ENCODE measurements at regions not wholly inside any gene's neighbourhood (a gene's known extent, or its start where the extent isn't known, plus 50 kb on each side); places are given as distances from the start of the nearest gene placed in this dataset.

DNA sequence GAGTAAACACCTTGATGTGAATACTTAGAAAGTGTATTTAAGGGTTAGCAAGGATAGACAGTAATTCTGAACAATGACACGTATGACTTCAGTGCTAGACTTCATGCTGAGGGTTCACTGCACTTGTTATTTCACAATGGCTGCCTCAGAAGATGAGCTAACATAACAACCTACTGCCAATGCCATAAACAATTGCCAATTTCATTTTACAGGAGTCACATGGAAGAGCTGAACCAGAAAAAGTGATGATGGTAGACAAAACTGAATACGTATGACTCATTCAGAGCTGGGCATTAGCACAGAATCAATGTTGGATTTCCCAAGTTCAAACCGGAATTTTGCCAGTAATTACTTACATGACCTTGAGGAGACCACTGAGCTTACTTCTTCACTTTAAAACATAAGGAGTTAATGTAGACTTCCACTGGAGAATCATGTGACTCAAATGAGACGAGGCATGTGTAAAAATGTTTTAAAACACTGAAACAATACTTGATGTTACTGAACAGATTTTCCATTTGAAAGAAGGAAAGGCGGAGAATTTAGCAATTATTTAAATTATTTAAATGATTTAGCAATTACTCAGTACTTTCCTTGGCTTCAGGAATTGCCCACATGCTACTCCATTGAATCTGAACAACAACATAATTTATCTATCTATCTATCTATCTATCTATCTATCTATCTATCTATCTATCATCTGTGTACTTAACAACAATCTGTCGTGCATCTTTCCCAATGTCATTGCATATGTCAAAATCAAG is 868.5 kb upstream of the SLIT2 start:
- Histone ChIP-seq H3K14ac (ENCODE audit: low read length) (no peak overlapping the region), H3K27ac (ENCODE audit: low read depth, low read length) (no peak overlapping the region), H3K36me3 (ENCODE audit: control insufficient read depth in 1 of 2, insufficient read depth in 2 of 2, low read length in 2 of 2) (no peaks in the 10 kb centered on the region), H3K4ac (ENCODE audit: low read depth, low read length) (no peak overlapping the region), H2AFZ (ENCODE audit: insufficient read depth, low read length, poor library complexity) (no peak overlapping the region), H2BK5ac (ENCODE audit: low read depth, low read length, poor library complexity) (no peak overlapping the region), H3K18ac (ENCODE audit: low read length) (no peak overlapping the region), H3K9ac (ENCODE audit: low read length) (no peak overlapping the region), H2BK12ac (ENCODE audit: low read length) (no peak overlapping the region), H3K79me2 (ENCODE audit: control insufficient read depth, insufficient read depth, low read length, poor library complexity) (no peaks in the 10 kb centered on the region), H3K23ac (ENCODE audit: low read length) (no peak overlapping the region), H3K4me1 (ENCODE audit: control insufficient read depth in 1 of 2, insufficient read depth in 2 of 2, low read length in 2 of 2) (peaks cover 0 to 2% of the 10 kb centered on the region in 2 experiments), H2BK120ac (ENCODE audit: insufficient read depth, low read length, poor library complexity) (no peak overlapping the region), H4K8ac (ENCODE audit: low read depth, low read length) (no peak overlapping the region), H4K91ac (ENCODE audit: low read depth, low read length) (no peak overlapping the region), H3K4me3 (ENCODE audit: low read depth, low read length) (no peak overlapping the region), H3K9me3 (ENCODE audit: insufficient read depth, low read depth, low read length) (peaks cover 2% of the 10 kb centered on the region), H4K12ac (ENCODE audit: low read depth, low read length) (no peak overlapping the region), H3K79me1 (ENCODE audit: low read length) (no peaks in the 10 kb centered on the region), H3K4me2 (ENCODE audit: low read length) (no peak overlapping the region), H2AK5ac (ENCODE audit: low read length) (no peak overlapping the region), H3K27me3 (ENCODE audit: insufficient read depth, low read length) (no peaks in the 10 kb centered on the region)
- no CpG with 5 or more reads among the region's 6 CpGs for WGBS (ENCODE audit: extremely low coverage, insufficient coverage, insufficient read length)
- DNase-seq: peak; percentile 27 to 79

- Histone ChIP-seq H3K36me3 (ENCODE audit: control insufficient read depth in 1 of 2, insufficient read depth in 2 of 2, low read length in 2 of 2) (no peaks in the 10 kb centered on the region), H3K4me2 (ENCODE audit: low read length) (no peak overlapping the region)
- no CpG with 5 or more reads among the region's 1 CpG for WGBS (ENCODE audit: extremely low coverage, insufficient coverage, insufficient read length)
Measured at GRCh38 chr4:19381068-19381467, 870.6 kb upstream of the SLIT2 start.

GRCh38 chr4:19380600-19380999 is 871.1 kb upstream of the SLIT2 start:
- Histone ChIP-seq H3K23ac (ENCODE audit: low read length) (no peak overlapping the region), H4K12ac (ENCODE audit: low read depth, low read length) (no peak overlapping the region), H4K8ac (ENCODE audit: low read depth, low read length) (no peak overlapping the region), H3K9me3 (ENCODE audit: insufficient read depth, low read depth, low read length) (no peaks in the 10 kb centered on the region), H2AFZ (ENCODE audit: insufficient read depth, low read length, poor library complexity) (no peak overlapping the region), H2BK5ac (ENCODE audit: low read depth, low read length, poor library complexity) (no peak overlapping the region), H3K79me2 (ENCODE audit: control insufficient read depth, insufficient read depth, low read length, poor library complexity) (no peaks in the 10 kb centered on the region), H3K18ac (ENCODE audit: low read length) (no peak overlapping the region), H3K4me1 (ENCODE audit: control insufficient read depth in 1 of 2, insufficient read depth in 2 of 2, low read length in 2 of 2) (no peaks in the 10 kb centered on the region), H3K4me3 (ENCODE audit: low read depth, low read length) (no peak overlapping the region), H2BK12ac (ENCODE audit: low read length) (no peak overlapping the region), H3K79me1 (ENCODE audit: low read length) (no peaks in the 10 kb centered on the region), H3K27me3 (ENCODE audit: insufficient read depth, low read length) (no peaks in the 10 kb centered on the region), H3K4me2 (ENCODE audit: low read length) (no peak overlapping the region), H3K14ac (ENCODE audit: low read length) (no peak overlapping the region), H3K27ac (ENCODE audit: low read depth, low read length) (no peak overlapping the region), H3K36me3 (ENCODE audit: control insufficient read depth in 1 of 2, insufficient read depth in 2 of 2, low read length in 2 of 2) (no peaks in the 10 kb centered on the region), H3K9ac (ENCODE audit: low read length) (no peak overlapping the region), H2BK120ac (ENCODE audit: insufficient read depth, low read length, poor library complexity) (no peak overlapping the region), H2AK5ac (ENCODE audit: low read length) (no peak overlapping the region), H4K91ac (ENCODE audit: low read depth, low read length) (no peak overlapping the region), H3K4ac (ENCODE audit: low read depth, low read length) (no peak overlapping the region)
- no CpG with 5 or more reads among the region's 2 CpGs for WGBS (ENCODE audit: extremely low coverage, insufficient coverage, insufficient read length)
- no peak for DNase-seq

More at GRCh38 chr4:19381068-19381467, 870.6 kb upstream of the SLIT2 start:
- Histone ChIP-seq H2BK120ac (ENCODE audit: insufficient read depth, low read length, poor library complexity) (no peak overlapping the region), H3K4me3 (ENCODE audit: low read depth, low read length) (no peak overlapping the region), H3K79me1 (ENCODE audit: low read length) (no peaks in the 10 kb centered on the region), H3K27me3 (ENCODE audit: insufficient read depth, low read length) (no peaks in the 10 kb centered on the region), H4K12ac (ENCODE audit: low read depth, low read length) (no peak overlapping the region), H3K27ac (ENCODE audit: low read depth, low read length) (no peak overlapping the region), H3K79me2 (ENCODE audit: control insufficient read depth, insufficient read depth, low read length, poor library complexity) (no peaks in the 10 kb centered on the region), H3K4me1 (ENCODE audit: control insufficient read depth in 1 of 2, insufficient read depth in 2 of 2, low read length in 2 of 2) (no peaks in the 10 kb centered on the region), H2BK5ac (ENCODE audit: low read depth, low read length, poor library complexity) (no peak overlapping the region), H3K14ac (ENCODE audit: low read length) (no peak overlapping the region), H3K23ac (ENCODE audit: low read length) (no peak overlapping the region), H2BK12ac (ENCODE audit: low read length) (no peak overlapping the region), H2AK5ac (ENCODE audit: low read length) (no peak overlapping the region), H3K9me3 (ENCODE audit: insufficient read depth, low read depth, low read length) (no peaks in the 10 kb centered on the region), H4K8ac (ENCODE audit: low read depth, low read length) (no peak overlapping the region), H3K4ac (ENCODE audit: low read depth, low read length) (no peak overlapping the region), H3K9ac (ENCODE audit: low read length) (no peak overlapping the region), H3K18ac (ENCODE audit: low read length) (no peak overlapping the region), H4K91ac (ENCODE audit: low read depth, low read length) (no peak overlapping the region), H2AFZ (ENCODE audit: insufficient read depth, low read length, poor library complexity) (no peak overlapping the region)
- DNase-seq: peak in 1 of 2 donors; percentile 44

- Histone ChIP-seq H2AK5ac (ENCODE audit: low read length) (no peak overlapping the region), H2BK5ac (ENCODE audit: low read depth, low read length, poor library complexity) (no peak overlapping the region)
Measured at GRCh38 chr4:19379191-19379708, 872.5 kb upstream of the SLIT2 start.

More at GRCh38 chr4:19379191-19379708, 872.5 kb upstream of the SLIT2 start:
- H3K79me1 ChIP-seq (ENCODE audit: low read length): no peaks in the 10 kb centered on the region
- no peak overlapping the region for H2AFZ ChIP-seq (ENCODE audit: insufficient read depth, low read length, poor library complexity)
- no peak for DNase-seq
- no peaks in the 10 kb centered on the region for H3K4me1 ChIP-seq (ENCODE audit: control insufficient read depth in 1 of 2, insufficient read depth in 2 of 2, low read length in 2 of 2)
- no peak overlapping the region for H3K27ac ChIP-seq (ENCODE audit: low read depth, low read length)
- H3K23ac ChIP-seq (ENCODE audit: low read length): no peak overlapping the region
- H3K4ac ChIP-seq (ENCODE audit: low read depth, low read length): no peak overlapping the region
- no peaks in the 10 kb centered on the region for H3K9me3 ChIP-seq (ENCODE audit: insufficient read depth, low read depth, low read length)
- H3K79me2 ChIP-seq (ENCODE audit: control insufficient read depth, insufficient read depth, low read length, poor library complexity): no peaks in the 10 kb centered on the region
- H4K12ac ChIP-seq (ENCODE audit: low read depth, low read length): no peak overlapping the region
- no peaks in the 10 kb centered on the region for H3K36me3 ChIP-seq (ENCODE audit: control insufficient read depth in 1 of 2, insufficient read depth in 2 of 2, low read length in 2 of 2)
- no peak overlapping the region for H2BK120ac ChIP-seq (ENCODE audit: insufficient read depth, low read length, poor library complexity)
- no peak overlapping the region for H2BK12ac ChIP-seq (ENCODE audit: low read length)
- H3K27me3 ChIP-seq (ENCODE audit: insufficient read depth, low read length): no peaks in the 10 kb centered on the region
- WGBS (ENCODE audit: extremely low coverage, insufficient coverage, insufficient read length): no CpG with 5 or more reads among the region's 6 CpGs
- H3K4me3 ChIP-seq (ENCODE audit: low read depth, low read length): no peak overlapping the region
- H3K9ac ChIP-seq (ENCODE audit: low read length): no peak overlapping the region
- H3K18ac ChIP-seq (ENCODE audit: low read length): no peak overlapping the region
- no peak overlapping the region for H4K8ac ChIP-seq (ENCODE audit: low read depth, low read length)
- no peak overlapping the region for H3K14ac ChIP-seq (ENCODE audit: low read length)
- H3K4me2 ChIP-seq (ENCODE audit: low read length): no peak overlapping the region
- no peak overlapping the region for H4K91ac ChIP-seq (ENCODE audit: low read depth, low read length)
